ENCODE measurements at regions not wholly inside any gene's neighbourhood (a gene's known extent, or its start where the extent isn't known, plus 50 kb on each side); places are given as distances from the start of the nearest gene placed in this dataset.

GRCh38 chr2:64287202-64287740 lies 143.1 kb upstream of the PELI1 start:
- DNase-seq, result no peak

- DNase-seq, result no peak
Observed at GRCh38 chr2:64288321-64289193, 144.3 kb upstream of the PELI1 start.

- no peak for DNase-seq
Observed at GRCh38 chr2:64289251-64289650, 145.0 kb upstream of the PELI1 start.

GRCh38 chr2:64289737-64290136 lies 145.5 kb upstream of the PELI1 start:
- DNase-seq, result no peak

- no peak for DNase-seq
Observed at GRCh38 chr2:64291181-64291580, 147.0 kb upstream of the PELI1 start.

- DNase-seq, result no peak
Observed at GRCh38 chr2:64295326-64296139, 151.3 kb upstream of the PELI1 start.

GRCh38 chr2:64296140-64296480 lies 151.9 kb upstream of the PELI1 start:
- DNase-seq, result no peak

GRCh38 chr2:64296695-64297346 lies 152.6 kb upstream of the PELI1 start:
- peak; percentile 28 for DNase-seq

GRCh38 chr2:64298161-64298560 lies 153.9 kb upstream of the PELI1 start:
- peak; percentile 39 for DNase-seq

- DNase-seq, result no peak
Observed at GRCh38 chr2:64300066-64300465, 153.9 kb upstream of the LGALSL start.

GRCh38 chr2:64303250-64303649 lies 150.7 kb upstream of the LGALSL start:
- DNase-seq, result no peak

GRCh38 chr2:64307421-64307820 lies 146.5 kb upstream of the LGALSL start:
- DNase-seq, result no peak

- DNase-seq, result no peak
Observed at GRCh38 chr2:64311191-64311910, 142.6 kb upstream of the LGALSL start.

GRCh38 chr2:64311948-64312621 lies 141.9 kb upstream of the LGALSL start:
- peak; percentile 37 for DNase-seq

- DNase-seq, result no peak
Observed at GRCh38 chr2:64312622-64313397, 141.2 kb upstream of the LGALSL start.

GRCh38 chr2:64313398-64313723 lies 140.6 kb upstream of the LGALSL start:
- peak; percentile 77 for DNase-seq

- DNase-seq, result no peak
Observed at GRCh38 chr2:64315291-64315960, 138.5 kb upstream of the LGALSL start.

GRCh38 chr2:64317707-64318475 lies 136.1 kb upstream of the LGALSL start:
- DNase-seq, result no peak

GRCh38 chr2:64318476-64318748 lies 135.6 kb upstream of the LGALSL start:
- no peak for DNase-seq

GRCh38 chr2:64319896-64320295 lies 134.1 kb upstream of the LGALSL start:
- no peak for DNase-seq

Data from hematopoietic multipotent progenitor cell treated with erythropoietin and hydrocortisone succinate and interleukin-3 and kit ligand, for 4 days (in vitro differentiated cells).